ENCODE measurements at regions not wholly inside any gene's neighbourhood (a gene's known extent, or its start where the extent isn't known, plus 50 kb on each side); places are given as distances from the start of the nearest gene placed in this dataset.

GRCh38 chr6:105983763-105984162 lies 102.4 kb upstream of the PRDM1 start:
- no peak overlapping the region for H3K4me3 ChIP-seq (ENCODE audit: low read depth, low read length)
- no peak for TF ChIP-seq CTCF (IDR thresholded peaks at IDR 0.05; ENCODE audit: low read depth, low read length)
- TF ChIP-seq MYC (IDR thresholded peaks at IDR 0.05; ENCODE audit: low read depth, low read length) = no peak
- TF ChIP-seq POLR2A (IDR thresholded peaks at IDR 0.05; ENCODE audit: extremely low read depth, insufficient read length) = no peak
- TF ChIP-seq, protein P1, sequence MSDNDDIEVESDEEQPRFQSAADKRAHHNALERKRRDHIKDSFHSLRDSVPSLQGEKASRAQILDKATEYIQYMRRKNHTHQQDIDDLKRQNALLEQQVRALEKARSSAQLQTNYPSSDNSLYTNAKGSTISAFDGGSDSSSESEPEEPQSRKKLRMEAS (IDR thresholded peaks at IDR 0.05; ENCODE audit: low read depth, low read length) = no peak
- no peak for DNase-seq (ENCODE audit: low read depth)

DNA sequence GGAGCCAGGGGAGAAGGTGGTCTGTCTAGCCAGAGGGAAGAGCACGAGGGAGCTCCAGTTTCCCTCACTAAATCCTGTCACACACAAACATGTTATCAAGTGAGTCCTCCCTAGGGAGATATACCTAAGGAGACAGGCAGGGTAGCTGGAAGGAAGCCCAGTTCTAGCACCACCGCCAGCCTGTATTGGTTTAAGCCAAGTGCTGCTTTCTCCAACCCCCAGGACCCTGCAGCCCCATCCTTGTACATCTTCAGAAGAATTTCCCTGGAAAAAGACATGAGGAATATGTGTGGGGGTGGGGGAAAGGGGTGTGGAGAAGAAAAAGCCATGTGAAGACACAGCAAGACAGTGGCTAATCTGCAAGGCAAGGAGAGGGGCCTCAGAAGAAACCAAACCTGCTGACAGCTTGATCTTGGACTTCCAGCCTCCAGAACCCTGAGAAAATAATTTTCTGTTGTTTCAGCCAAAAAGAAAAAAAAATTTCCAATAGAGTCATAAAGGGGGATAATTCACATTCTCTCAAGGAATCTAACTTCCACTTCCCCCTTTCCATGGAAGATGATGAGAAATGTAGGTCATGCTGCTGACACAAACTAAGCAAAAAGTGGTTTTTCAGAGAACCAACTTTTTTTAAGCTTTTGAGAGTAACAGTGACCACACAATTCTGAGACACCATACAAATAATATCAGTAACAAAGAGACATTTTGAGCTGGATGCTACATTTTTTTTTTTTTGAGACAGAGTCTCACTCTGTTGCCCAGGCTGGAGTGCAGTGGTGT lies 103.2 kb upstream of the PRDM1 start:
- TF ChIP-seq, protein P1 (IDR thresholded peaks at IDR 0.05; ENCODE audit: low read depth, low read length) = no peak
- TF ChIP-seq CTCF (IDR thresholded peaks at IDR 0.05; ENCODE audit: low read depth, low read length) (no peak), POLR2A (IDR thresholded peaks at IDR 0.05; ENCODE audit: extremely low read depth, insufficient read length) (no peak), MYC (IDR thresholded peaks at IDR 0.05; ENCODE audit: low read depth, low read length) (no peak)
- DNase-seq (ENCODE audit: low read depth) = no peak
- no peak overlapping the region for H3K4me3 ChIP-seq (ENCODE audit: low read depth, low read length)

GRCh38 chr6:105981888-105982358 lies 104.2 kb upstream of the PRDM1 start:
- H3K4me3 ChIP-seq (ENCODE audit: low read depth, low read length) = no peak overlapping the region
- TF ChIP-seq MYC (IDR thresholded peaks at IDR 0.05; ENCODE audit: low read depth, low read length) = no peak
- TF ChIP-seq, protein P1 (IDR thresholded peaks at IDR 0.05; ENCODE audit: low read depth, low read length) = no peak
- no peak for TF ChIP-seq POLR2A (IDR thresholded peaks at IDR 0.05; ENCODE audit: extremely low read depth, insufficient read length)
- no peak for TF ChIP-seq CTCF (IDR thresholded peaks at IDR 0.05; ENCODE audit: low read depth, low read length)
- no peak for DNase-seq (ENCODE audit: low read depth)

GRCh38 chr6:105981002-105981887 lies 104.9 kb upstream of the PRDM1 start:
- TF ChIP-seq POLR2A (IDR thresholded peaks at IDR 0.05; ENCODE audit: extremely low read depth, insufficient read length) (no peak), CTCF (IDR thresholded peaks at IDR 0.05; ENCODE audit: low read depth, low read length) (no peak), MYC (IDR thresholded peaks at IDR 0.05; ENCODE audit: low read depth, low read length) (no peak)
- TF ChIP-seq, protein P1 (IDR thresholded peaks at IDR 0.05; ENCODE audit: low read depth, low read length) = no peak
- DNase-seq (ENCODE audit: low read depth) = no peak
- no peak overlapping the region for H3K4me3 ChIP-seq (ENCODE audit: low read depth, low read length)

GRCh38 chr6:105978974-105979373 lies 107.2 kb upstream of the PRDM1 start:
- TF ChIP-seq CTCF (IDR thresholded peaks at IDR 0.05; ENCODE audit: low read depth, low read length) = no peak
- TF ChIP-seq, protein P1 (IDR thresholded peaks at IDR 0.05; ENCODE audit: low read depth, low read length) = no peak
- no peak for TF ChIP-seq MYC (IDR thresholded peaks at IDR 0.05; ENCODE audit: low read depth, low read length)
- TF ChIP-seq POLR2A (IDR thresholded peaks at IDR 0.05; ENCODE audit: extremely low read depth, insufficient read length) = no peak
- no peak overlapping the region for H3K4me3 ChIP-seq (ENCODE audit: low read depth, low read length)
- DNase-seq (ENCODE audit: low read depth) = no peak
